H1 (cell line): ENCODE measurements at regions not wholly inside any gene's neighbourhood (a gene's known extent, or its start where the extent isn't known, plus 50 kb on each side); places are given as distances from the start of the nearest gene placed in this dataset.

ENCODE experiments used
- CTCF ChIA-PET: fragments of 300-600 bp; sonication (Branson Sonifier 250); formaldehyde crosslinking; loops from one replicate; lab custom pipeline; 2021; ENCODE audit not compliant: partially characterized antibody; lab: Charles Lee
- POLR2A ChIA-PET: fragments of 300-600 bp; sonication (Branson Sonifier 250); formaldehyde crosslinking; loops from one replicate; lab custom pipeline; 2021; ENCODE audit warnings: inconsistent platforms; ENCODE audit not compliant: partially characterized antibody; lab: Charles Lee
- DNase-seq, 2 experiments: peaks; one replicate each; pipeline versions ENCODE4 v3.0.0 to v3.0.0-alpha.2; 2010 to 2022; ENCODE audit warnings: low spot score in 2 of 2, low read depth in 1 of 2, mixed read lengths in 1 of 2
- FAIRE-seq: peaks from 2 replicates; lab custom pipeline; 2011; peaks lifted over from hg19 to GRCh38; lab: Jason Lieb, UNC
- H2AFZ ChIP-seq: 2 replicates; pipeline ENCODE4 v1.8.1; 2012; ENCODE audit warnings: low read length, inconsistent platforms
- H2AK5ac ChIP-seq: 2 replicates; pipeline ENCODE4 v1.6.1; 2013; ENCODE audit warnings: low read depth, low read length
- H2BK120ac ChIP-seq: replicated peaks from 2 replicates; pipeline ENCODE3; 2013; ENCODE audit warnings: low read depth, low read length, inconsistent platforms
- H2BK12ac ChIP-seq: 2 replicates; pipeline ENCODE4 v1.6.1; 2013; ENCODE audit warnings: low read depth, low read length
- H2BK15ac ChIP-seq: 2 replicates; pipeline ENCODE4 v1.6.1; 2013; ENCODE audit warnings: low read length
- H2BK20ac ChIP-seq: 2 replicates; pipeline ENCODE4 v1.6.1; 2013; ENCODE audit warnings: low read length
- H2BK5ac ChIP-seq: 2 replicates; pipeline ENCODE4 v1.6.1; 2013; ENCODE audit warnings: low read depth, low read length
- H3K14ac ChIP-seq: 2 replicates; pipeline ENCODE4 v1.6.1; 2013; ENCODE audit warnings: inconsistent platforms; ENCODE audit not compliant: insufficient read length
- H3K18ac ChIP-seq: 2 replicates; pipeline ENCODE4 v1.6.1; 2013; ENCODE audit warnings: low read length; ENCODE audit errors: extremely low read depth
- H3K23ac ChIP-seq: 2 replicates; pipeline ENCODE4 v1.6.1; 2013; ENCODE audit warnings: inconsistent platforms; ENCODE audit not compliant: insufficient read length
- H3K23me2 ChIP-seq: 2 replicates; pipeline ENCODE4 v1.6.1; 2013; ENCODE audit warnings: low read depth, low read length
- H3K27ac ChIP-seq: 2 replicates; pipeline ENCODE4 v1.6.1; 2011; ENCODE audit warnings: low read depth, low read length, inconsistent platforms
- H3K27me3 ChIP-seq, 4 experiments: replicated peaks in 1 of 4; 1 replicate in 1 of 4; 2 replicates in 3 of 4; pipeline versions ENCODE4 v1.6.1 to v1.8.1; 2011 to 2013; ENCODE audit warnings: low read length in 3 of 4, mild to moderate bottlenecking in 3 of 4, inconsistent platforms in 2 of 4, mixed read lengths in 2 of 4, moderate library complexity in 1 of 4; ENCODE audit not compliant: control insufficient read depth in 3 of 4, insufficient read depth in 3 of 4; ENCODE audit errors: extremely low read depth in 1 of 4
- H3K36me3 ChIP-seq, 4 experiments: 2 replicates each; pipeline versions ENCODE4 v1.6.1 to v1.8.1; 2011 to 2013; ENCODE audit warnings: mild to moderate bottlenecking in 4 of 4, low read length in 3 of 4, moderate library complexity in 2 of 4, control low read depth in 1 of 4, inconsistent platforms in 1 of 4; ENCODE audit not compliant: insufficient read depth in 4 of 4, control insufficient read depth in 2 of 4
- H3K4ac ChIP-seq: replicated peaks from 2 replicates; pipeline ENCODE3; 2013; ENCODE audit warnings: low read length, low read depth, mixed read lengths, inconsistent platforms; ENCODE audit not compliant: insufficient read length
- H3K4me1 ChIP-seq, 4 experiments: replicated peaks in 1 of 4; 1 replicate in 1 of 4; 2 replicates in 3 of 4; pipeline versions ENCODE4 v1.6.1 to v1.8.1; 2011 to 2013; ENCODE audit warnings: low read length in 3 of 4, inconsistent platforms in 2 of 4, mixed read lengths in 1 of 4; ENCODE audit not compliant: insufficient read depth in 4 of 4, control insufficient read depth in 3 of 4
- H3K4me2 ChIP-seq, 2 experiments: 2 replicates each; pipeline versions ENCODE4 v1.6.1 to v1.8.1; 2011 to 2013; ENCODE audit warnings: low read depth in 2 of 2, low read length in 2 of 2, control low read depth in 1 of 2, inconsistent platforms in 1 of 2, mild to moderate bottlenecking in 1 of 2; ENCODE audit not compliant: insufficient read depth in 1 of 2
- H3K4me3 ChIP-seq, 4 experiments: fragments of 200-600, 300-600 bp in 1 of 4; sonication (generic), shearing (Covaris generic), sonication (Bioruptor Twin) in 1 of 4; 2 replicates each; pipeline versions ENCODE4 v1.5.1 to v1.8.1; 2011 to 2016; ENCODE audit warnings: low read length in 4 of 4, low read depth in 3 of 4, control low read depth in 2 of 4, inconsistent platforms in 2 of 4, mild to moderate bottlenecking in 2 of 4, mixed read lengths in 1 of 4, moderate library complexity in 1 of 4; ENCODE audit not compliant: insufficient read depth in 2 of 4; ENCODE audit errors: extremely low read depth in 1 of 4
- H3K56ac ChIP-seq: replicated peaks from 2 replicates; pipeline ENCODE3; 2013; ENCODE audit warnings: low read depth, mild to moderate bottlenecking, mixed read lengths, low read length, inconsistent platforms; ENCODE audit not compliant: insufficient read length
- H3K79me1 ChIP-seq: 2 replicates; pipeline ENCODE4 v1.6.1; 2013; ENCODE audit warnings: low read depth, low read length, control low read depth
- H3K79me2 ChIP-seq, 2 experiments: 2 replicates each; pipeline versions ENCODE4 v1.6.1 to v1.8.1; 2012 to 2013; ENCODE audit warnings: low read length in 2 of 2, mild to moderate bottlenecking in 2 of 2, inconsistent platforms in 1 of 2; ENCODE audit not compliant: insufficient read depth in 2 of 2, control insufficient read depth in 1 of 2
- H3K9ac ChIP-seq, 4 experiments: replicated peaks in 1 of 4; 1 replicate in 1 of 4; 2 replicates in 3 of 4; pipeline versions ENCODE4 v1.6.1 to v1.8.1; 2011 to 2013; ENCODE audit warnings: low read depth in 3 of 4, low read length in 3 of 4, control low read depth in 2 of 4, mild to moderate bottlenecking in 2 of 4, moderate library complexity in 2 of 4, inconsistent platforms in 1 of 4; ENCODE audit errors: extremely low read depth in 1 of 4
- H3K9me3 ChIP-seq, 2 experiments: 2 replicates each; pipeline versions ENCODE4 v1.6.1 to v1.8.1; 2012 to 2013; ENCODE audit warnings: mild to moderate bottlenecking in 2 of 2, moderate library complexity in 2 of 2, control low read depth in 1 of 2, inconsistent platforms in 1 of 2, low read depth in 1 of 2, low read length in 1 of 2, mixed read lengths in 1 of 2; ENCODE audit not compliant: insufficient read depth in 2 of 2
- H4K20me1 ChIP-seq, 2 experiments: replicated peaks in 1 of 2; 2 replicates each; pipeline versions ENCODE3 to v1.8.1; 2011 to 2013; ENCODE audit warnings: inconsistent platforms in 2 of 2, low read length in 2 of 2, mild to moderate bottlenecking in 1 of 2; ENCODE audit not compliant: insufficient read depth in 2 of 2, control insufficient read depth in 1 of 2
- H4K5ac ChIP-seq: 2 replicates; pipeline ENCODE4 v1.6.1; 2013; ENCODE audit warnings: low read length, low read depth, mixed read lengths, inconsistent platforms; ENCODE audit not compliant: insufficient read length
- H4K8ac ChIP-seq: 2 replicates; pipeline ENCODE4 v1.8.0; 2013; ENCODE audit warnings: mild to moderate bottlenecking, moderate library complexity, low read length, inconsistent platforms; ENCODE audit not compliant: insufficient read depth; ENCODE audit errors: extremely low read depth
- H4K91ac ChIP-seq: replicated peaks from 2 replicates; pipeline ENCODE3; 2013; ENCODE audit warnings: low read length, mixed read lengths, inconsistent platforms; ENCODE audit not compliant: insufficient read length
- CHD1 ChIP-seq: IDR thresholded peaks from 2 replicates; pipeline ENCODE4 v1.6.1; 2012; ENCODE audit warnings: low read depth, low read length, improper control_type of control experiment
- CREB1 ChIP-seq: IDR thresholded peaks from 2 replicates; pipeline ENCODE4 v1.6.1; 2012; ENCODE audit warnings: inconsistent platforms
- CTBP2 ChIP-seq: IDR thresholded peaks from 2 replicates; pipeline ENCODE4 v1.7.0; 2011; ENCODE audit warnings: borderline replicate concordance, mild to moderate bottlenecking, moderate library complexity, mixed read lengths, low read length; ENCODE audit not compliant: insufficient read depth, insufficient read length
- FOSL1 ChIP-seq: IDR thresholded peaks from 2 replicates; pipeline ENCODE4 v1.6.1; 2011; ENCODE audit warnings: mild to moderate bottlenecking, low read depth, low read length, moderate library complexity; ENCODE audit not compliant: insufficient read depth
- KDM1A ChIP-seq: fragments of 200-600, 300-600 bp; sonication (generic); IDR thresholded peaks from 2 replicates; pipeline ENCODE4 v1.7.1; 2016; ENCODE audit warnings: mild to moderate bottlenecking, low read length, borderline replicate concordance
- KDM4A ChIP-seq: IDR thresholded peaks from one replicate; pipeline ENCODE4 v1.7.1; 2012; ENCODE audit warnings: low read depth, mild to moderate bottlenecking, moderate library complexity, low read length, inconsistent platforms; ENCODE audit not compliant: severe bottlenecking
- NANOG ChIP-seq: IDR thresholded peaks from 2 replicates; pipeline ENCODE4 v1.6.1; 2011; ENCODE audit warnings: low read length, low read depth, mild to moderate bottlenecking, inconsistent platforms; ENCODE audit not compliant: insufficient read depth, poor library complexity, severe bottlenecking
- SRF ChIP-seq: IDR thresholded peaks from 2 replicates; pipeline ENCODE4 v1.6.1; 2011; ENCODE audit warnings: mild to moderate bottlenecking, low read depth, low read length, moderate library complexity
- WGBS, 2 experiments: shearing (Covaris generic) in 1 of 2; methylation state at CpG; one replicate each; pipeline versions ENCODE4 v1.1.6 to v1.1.7; 2013 to 2015; ENCODE audit warnings: low lambda C conversion rate in 2 of 2, mixed read lengths in 2 of 2, inconsistent platforms in 1 of 2, low coverage in 1 of 2, missing lambda C conversion rate in 1 of 2; ENCODE audit not compliant: insufficient replicate concordance in 2 of 2, insufficient coverage in 1 of 2, insufficient read length in 1 of 2; ENCODE audit errors: extremely low coverage in 1 of 2, missing lambda C conversion rate in 1 of 2; 5-methylcytosine and 5-hydroxymethylcytosine counted together

- H3K4me3 ChIP-seq: no peak overlapping the region
- H2AFZ ChIP-seq: no peak overlapping the region
- no peak overlapping the region for H2BK120ac ChIP-seq
- no peaks in the 10 kb centered on the region for H3K4me1 ChIP-seq
- H2BK5ac ChIP-seq: no peak overlapping the region
- H3K4ac ChIP-seq: no peak overlapping the region
- H2AK5ac ChIP-seq: no peak overlapping the region
- H3K14ac ChIP-seq: no peak overlapping the region
- DNase-seq: no peak
- no peak overlapping the region for H3K56ac ChIP-seq
- no peaks in the 10 kb centered on the region for H3K27me3 ChIP-seq
- no peak overlapping the region for H2BK15ac ChIP-seq
- TF ChIP-seq CREB1 (no peak), KDM1A (no peak), CHD1 (no peak), CTBP2 (no peak), FOSL1 (no peak), KDM4A (no peak), SRF (no peak), NANOG (no peak)
- no peaks in the 10 kb centered on the region for H4K20me1 ChIP-seq
- H3K79me2 ChIP-seq: no peaks in the 10 kb centered on the region
- peaks cover 6 to 12% of the 10 kb centered on the region in 2 experiments for H3K9me3 ChIP-seq
- no peak overlapping the region for H3K18ac ChIP-seq
- H3K23ac ChIP-seq: no peak overlapping the region
- H3K27ac ChIP-seq: no peak overlapping the region
- H3K36me3 ChIP-seq: no peaks in the 10 kb centered on the region
- no peak overlapping the region for H4K5ac ChIP-seq
- POLR2A ChIA-PET: no interaction called here
- no peak overlapping the region for H3K9ac ChIP-seq
- CTCF ChIA-PET: no interaction called here
- H3K4me2 ChIP-seq: no peak overlapping the region
- H2BK20ac ChIP-seq: no peak overlapping the region
- H4K91ac ChIP-seq: no peak overlapping the region
- whole genome bisulfite sequencing, 2 experiments: 92% methylated on average over 9 of the region's 9 CpGs; no CpG with 5 or more reads in 1 of the 2 experiments
- no peak for FAIRE-seq
- no peaks in the 10 kb centered on the region for H3K79me1 ChIP-seq
- no peak overlapping the region for H4K8ac ChIP-seq
- H3K23me2 ChIP-seq: no peaks in the 10 kb centered on the region; the same call in 1 of the 2 replicates
- no peak overlapping the region for H2BK12ac ChIP-seq
These were observed 214.5 kb upstream of the ARID1B start for GRCh38 chr6:156562636-156563035.
